Cardiac muscle cell (in vitro differentiated cells and primary cell): ENCODE measurements at regions not wholly inside any gene's neighbourhood (a gene's known extent, or its start where the extent isn't known, plus 50 kb on each side); places are given as distances from the start of the nearest gene placed in this dataset.
"Not testable (repeated sequence)": the region's sequence is repeated elsewhere in the genome, so short reads cannot be mapped to it uniquely, and the experiment has no call there.

Experiments used
- DNase-seq, 2 donors: peaks; one replicate each; pipeline versions ENCODE4 v3.0.0 to v3.0.0-alpha.2; 2010 to 2017; ENCODE audit warnings: low read depth in 1 of 2, low spot score in 1 of 2
- H3K27ac ChIP-seq: fragments of 200-600 bp; sonication (generic); 2 replicates; pipeline ENCODE4 v1.5.1; 2016
- H3K27me3 ChIP-seq: fragments of 200-600 bp; sonication (generic); 2 replicates; pipeline ENCODE4 v1.6.0; 2016; ENCODE audit warnings: control low read depth
- H3K36me3 ChIP-seq: fragments of 200-600 bp; sonication (generic); 2 replicates; pipeline ENCODE4 v1.5.1; 2016; ENCODE audit warnings: control low read depth
- H3K4me1 ChIP-seq: fragments of 200-600 bp; sonication (generic); 2 replicates; pipeline ENCODE4 v1.8.1; 2017; ENCODE audit warnings: low read depth, mild to moderate bottlenecking, mixed run types
- H3K4me3 ChIP-seq: fragments of 200-600 bp; sonication (generic); 2 replicates; pipeline ENCODE4 v1.5.1; 2016; ENCODE audit warnings: mild to moderate bottlenecking
- H3K9me3 ChIP-seq: fragments of 200-600 bp; sonication (generic); 2 replicates; pipeline ENCODE4 v1.5.1; 2017; ENCODE audit warnings: low read depth, mild to moderate bottlenecking, control low read depth
- TF ChIP-seq, protein P1 (sequence below): IDR thresholded peaks from 2 replicates; pipeline ENCODE4 v1.5.1; 2012; ENCODE audit warnings: low read depth, mild to moderate bottlenecking, low read length

DNA sequence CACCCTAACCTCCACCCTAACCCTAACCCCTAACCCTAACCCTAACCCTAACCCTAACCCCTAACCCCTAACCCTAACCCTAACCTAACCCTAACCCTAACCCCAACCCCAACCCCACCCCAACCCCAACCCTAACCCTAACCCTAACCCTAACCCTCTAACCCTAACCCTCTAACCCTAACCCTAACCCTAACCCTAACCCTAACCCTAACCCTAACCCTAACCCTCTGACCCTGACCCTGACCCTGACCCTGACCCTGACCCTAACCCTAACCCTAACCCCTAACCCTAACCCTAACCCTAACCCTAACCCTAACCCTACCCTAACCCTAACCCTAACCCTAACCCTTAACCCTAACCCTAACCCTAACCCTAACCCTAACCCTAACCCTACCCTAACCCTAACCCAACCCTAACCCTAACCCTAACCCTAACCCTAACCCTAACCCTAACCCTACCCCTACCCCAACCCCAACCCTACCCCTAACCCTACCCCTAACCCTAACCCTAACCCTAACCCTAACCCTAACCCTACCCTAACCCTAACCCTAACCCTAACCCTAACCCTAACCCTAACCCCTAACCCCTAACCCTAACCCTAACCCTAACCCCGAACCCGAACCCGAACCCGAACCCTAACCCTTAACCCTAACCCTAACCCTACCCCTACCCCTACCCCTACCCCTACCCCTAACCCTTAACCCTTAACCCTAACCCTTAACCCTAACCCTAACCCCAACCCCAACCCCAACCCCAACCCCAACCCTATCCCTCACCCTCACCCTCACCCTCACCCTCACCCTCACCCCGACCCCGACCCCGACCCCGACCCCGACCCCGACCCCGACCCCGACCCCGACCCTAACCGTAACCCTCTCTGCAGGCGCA is 186.2 kb upstream of the CHL1 start:
- not testable (repeated sequence) for H3K9me3 ChIP-seq, H3K27ac ChIP-seq, H3K27me3 ChIP-seq, H3K4me3 ChIP-seq, H3K36me3 ChIP-seq, H3K4me1 ChIP-seq
- DNase-seq, result peak in 1 of 2 donors; percentile 12

DNA sequence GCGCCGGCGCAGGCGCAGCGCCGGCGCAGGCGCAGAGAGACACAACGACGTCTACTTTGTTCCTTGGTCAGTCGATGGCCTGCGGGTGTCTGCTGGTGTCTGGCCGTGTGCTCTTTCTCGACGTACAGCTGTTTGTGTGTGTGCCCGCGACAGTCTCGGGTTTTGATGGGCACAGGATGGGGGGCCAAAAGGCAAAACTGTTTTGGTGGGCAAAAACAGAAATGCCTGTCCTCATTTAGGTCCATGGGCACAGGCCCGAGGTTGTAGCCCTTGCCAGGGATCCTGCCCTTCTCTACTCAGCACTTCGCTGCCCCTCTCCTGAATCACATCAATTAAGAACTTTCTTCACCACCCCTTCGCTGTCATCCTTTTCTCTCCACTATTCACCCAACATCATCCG is 184.8 kb upstream of the CHL1 start:
- no peak overlapping the region for H3K4me3 ChIP-seq
- DNase-seq, result peak; percentile 1 to 8
- TF ChIP-seq, protein P1, sequence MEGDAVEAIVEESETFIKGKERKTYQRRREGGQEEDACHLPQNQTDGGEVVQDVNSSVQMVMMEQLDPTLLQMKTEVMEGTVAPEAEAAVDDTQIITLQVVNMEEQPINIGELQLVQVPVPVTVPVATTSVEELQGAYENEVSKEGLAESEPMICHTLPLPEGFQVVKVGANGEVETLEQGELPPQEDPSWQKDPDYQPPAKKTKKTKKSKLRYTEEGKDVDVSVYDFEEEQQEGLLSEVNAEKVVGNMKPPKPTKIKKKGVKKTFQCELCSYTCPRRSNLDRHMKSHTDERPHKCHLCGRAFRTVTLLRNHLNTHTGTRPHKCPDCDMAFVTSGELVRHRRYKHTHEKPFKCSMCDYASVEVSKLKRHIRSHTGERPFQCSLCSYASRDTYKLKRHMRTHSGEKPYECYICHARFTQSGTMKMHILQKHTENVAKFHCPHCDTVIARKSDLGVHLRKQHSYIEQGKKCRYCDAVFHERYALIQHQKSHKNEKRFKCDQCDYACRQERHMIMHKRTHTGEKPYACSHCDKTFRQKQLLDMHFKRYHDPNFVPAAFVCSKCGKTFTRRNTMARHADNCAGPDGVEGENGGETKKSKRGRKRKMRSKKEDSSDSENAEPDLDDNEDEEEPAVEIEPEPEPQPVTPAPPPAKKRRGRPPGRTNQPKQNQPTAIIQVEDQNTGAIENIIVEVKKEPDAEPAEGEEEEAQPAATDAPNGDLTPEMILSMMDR, result no peak

DNA sequence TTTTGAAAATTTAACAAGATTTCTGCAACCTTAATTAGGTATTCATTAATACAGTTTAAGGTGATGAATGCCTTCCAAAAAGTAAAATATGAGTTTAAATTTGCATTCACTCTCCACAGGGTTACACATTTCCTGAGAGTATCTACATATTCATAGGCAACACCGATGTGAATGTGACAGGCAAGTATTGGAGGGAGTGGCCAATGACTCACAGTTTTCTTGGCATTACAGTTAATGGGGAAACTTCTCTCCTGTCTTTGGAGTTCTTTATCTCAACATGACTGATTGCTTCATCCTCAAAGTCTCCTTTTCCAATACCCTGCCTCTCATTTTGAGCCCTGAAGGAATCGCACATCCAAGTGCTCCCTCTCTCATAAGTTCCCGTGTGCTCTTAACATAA is 181.9 kb upstream of the CHL1 start:
- no peaks in the 10 kb centered on the region for H3K36me3 ChIP-seq
- DNase-seq, result no peak
- TF ChIP-seq, protein P1, result no peak
- H3K27me3 ChIP-seq, result no peaks in the 10 kb centered on the region
- no peak overlapping the region for H3K27ac ChIP-seq
- no peaks in the 10 kb centered on the region for H3K9me3 ChIP-seq
- no peaks in the 10 kb centered on the region for H3K4me1 ChIP-seq
- H3K4me3 ChIP-seq, result no peak overlapping the region

More for the DNA sequence above, 184.8 kb upstream of the CHL1 start:
- no peaks in the 10 kb centered on the region for H3K4me1 ChIP-seq
- H3K36me3 ChIP-seq, result no peaks in the 10 kb centered on the region
- H3K27me3 ChIP-seq, result no peaks in the 10 kb centered on the region
- H3K27ac ChIP-seq, result no peak overlapping the region
- no peaks in the 10 kb centered on the region for H3K9me3 ChIP-seq

DNA sequence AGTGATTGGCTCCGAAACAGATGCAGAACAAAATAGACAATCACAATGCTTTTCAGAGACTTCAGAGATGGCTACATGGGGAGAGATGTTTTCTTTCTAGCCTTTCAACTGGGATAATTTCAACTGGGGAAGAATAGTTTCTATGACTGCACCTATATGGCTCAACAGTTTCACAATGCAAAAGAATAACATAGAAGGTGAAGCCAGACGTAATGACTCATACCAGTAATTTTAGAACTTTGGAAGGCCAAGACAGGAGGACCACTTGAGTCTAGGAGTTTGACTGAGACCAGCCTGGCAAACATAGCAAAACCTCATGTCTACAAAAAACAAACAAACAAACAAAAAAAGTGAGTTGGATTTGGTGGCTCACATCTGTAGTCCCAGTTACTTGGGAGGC is 180.2 kb upstream of the CHL1 start:
- Histone ChIP-seq H3K4me3 (no peak overlapping the region), H3K36me3 (no peaks in the 10 kb centered on the region), H3K4me1 (no peaks in the 10 kb centered on the region), H3K27ac (no peak overlapping the region), H3K9me3 (no peaks in the 10 kb centered on the region), H3K27me3 (no peaks in the 10 kb centered on the region)
- no peak for DNase-seq
- TF ChIP-seq, protein P1, result no peak

DNA sequence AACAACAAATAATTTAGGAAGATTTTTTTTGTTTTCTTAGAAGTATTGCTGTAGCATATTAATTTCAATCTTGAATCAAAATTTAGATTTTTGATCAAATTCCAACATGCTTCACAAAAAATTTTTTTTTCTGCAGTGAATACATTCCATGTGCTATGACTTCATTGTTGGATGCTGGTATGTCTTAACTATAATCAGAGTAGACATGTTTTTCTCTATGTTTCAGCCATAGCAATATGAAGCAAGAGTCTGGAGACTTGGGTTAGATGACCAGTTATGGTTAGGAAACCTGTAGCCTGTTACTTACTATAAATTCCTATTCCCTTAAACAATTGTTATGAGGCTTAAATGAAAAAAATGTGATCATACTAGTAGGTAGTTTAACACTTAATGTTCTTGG is 176.1 kb upstream of the CHL1 start:
- TF ChIP-seq, protein P1, result no peak
- Histone ChIP-seq H3K27me3 (no peaks in the 10 kb centered on the region), H3K36me3 (no peaks in the 10 kb centered on the region), H3K4me3 (no peak overlapping the region), H3K4me1 (no peaks in the 10 kb centered on the region), H3K27ac (no peak overlapping the region), H3K9me3 (no peaks in the 10 kb centered on the region)
- DNase-seq, result no peak

DNA sequence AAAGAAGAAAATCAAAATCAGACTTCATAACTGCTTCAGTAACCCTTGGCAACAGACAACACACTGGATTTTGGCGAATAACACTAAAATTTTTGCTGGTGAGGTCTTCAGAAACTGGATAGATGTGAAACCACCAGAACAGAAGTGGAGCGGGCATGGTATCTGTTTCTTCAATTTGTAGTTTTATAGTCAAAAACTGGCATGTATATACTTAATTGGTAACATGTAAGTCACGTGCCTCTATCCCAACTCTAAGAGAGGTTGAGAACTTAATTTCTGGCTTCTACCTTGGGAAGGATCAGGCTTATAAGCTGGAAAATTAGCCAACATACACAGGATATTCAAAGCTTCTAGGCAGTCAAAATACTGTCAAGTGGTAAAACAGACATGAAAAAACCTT is 172.6 kb upstream of the CHL1 start:
- DNase-seq, result no peak
- Histone ChIP-seq H3K36me3 (no peaks in the 10 kb centered on the region), H3K4me3 (no peak overlapping the region), H3K9me3 (no peaks in the 10 kb centered on the region), H3K27me3 (no peaks in the 10 kb centered on the region), H3K4me1 (no peaks in the 10 kb centered on the region), H3K27ac (no peak overlapping the region)
- TF ChIP-seq, protein P1, result no peak
